CD4-positive, alpha-beta T cell (primary cell): ENCODE measurements at regions not wholly inside any gene's neighbourhood (a gene's known extent, or its start where the extent isn't known, plus 50 kb on each side); places are given as distances from the start of the nearest gene placed in this dataset.
"Not testable (repeated sequence)": the region's sequence is repeated elsewhere in the genome, so short reads cannot be mapped to it uniquely, and the experiment has no call there.

Source experiments
- ATAC-seq: fragments of 200-7000 bp; cut with Tn5 transposase; one replicate; pipeline ENCODE4 v1.10.0; 2022; ENCODE audit warnings: mild to moderate bottlenecking; ENCODE audit not compliant: poor library complexity
- CTCF ChIA-PET: fragments of 350-600 bp; sonication (Branson Sonifier 250); formaldehyde crosslinking; loops from one replicate; lab custom pipeline; 2021; ENCODE audit warnings: antibody characterized with exemption, inconsistent platforms; lab: Charles Lee
- POLR2A ChIA-PET: fragments of 350-600 bp; sonication (Branson Sonifier 250); formaldehyde crosslinking; loops from one replicate; lab custom pipeline; 2021; ENCODE audit warnings: antibody characterized with exemption, inconsistent platforms; lab: Charles Lee
- DNase-seq, 14 experiments: peaks; one replicate each; pipeline ENCODE4 v3.0.0-alpha.2; 2013 to 2020; ENCODE audit warnings: mixed read lengths in 2 of 14
- H3K27ac ChIP-seq, 2 donors: one replicate each; pipeline versions ENCODE4 v1.5.1 to v1.7.0; 2013; ENCODE audit warnings: low read length in 2 of 2, low read depth in 1 of 2, mild to moderate bottlenecking in 1 of 2
- H3K27me3 ChIP-seq, 2 experiments: 1 replicate in 1 of 2; 2 replicates in 1 of 2; pipeline versions ENCODE4 v1.6.1 to v1.7.0; 2013; ENCODE audit warnings: low read length in 2 of 2, control low read depth in 1 of 2, mild to moderate bottlenecking in 1 of 2, moderate library complexity in 1 of 2; ENCODE audit not compliant: insufficient read depth in 2 of 2, control insufficient read depth in 1 of 2
- H3K36me3 ChIP-seq: one replicate; pipeline ENCODE4 v1.6.1; 2013; ENCODE audit warnings: low read length, control low read depth; ENCODE audit not compliant: insufficient read depth
- H3K4me1 ChIP-seq: one replicate; pipeline ENCODE4 v1.6.1; 2013; ENCODE audit warnings: low read length, control low read depth; ENCODE audit not compliant: insufficient read depth
- H3K4me3 ChIP-seq: one replicate; pipeline ENCODE4 v1.5.1; 2013; ENCODE audit warnings: mild to moderate bottlenecking, low read length, moderate library complexity
- H3K9me3 ChIP-seq, 2 experiments: 1 replicate in 1 of 2; 2 replicates in 1 of 2; pipeline versions ENCODE4 v1.6.1 to v1.7.0; 2013; ENCODE audit warnings: low read length in 2 of 2, mild to moderate bottlenecking in 2 of 2, control low read depth in 1 of 2, moderate library complexity in 1 of 2; ENCODE audit not compliant: control insufficient read depth in 1 of 2, insufficient read depth in 1 of 2
- H3K27ac Mint-ChIP-seq: one replicate; pipeline ENCODE4 v1.8.0; 2020; ENCODE audit warnings: mixed read lengths
- H3K27me3 Mint-ChIP-seq: one replicate; pipeline ENCODE4 v1.8.0; 2021; ENCODE audit warnings: mixed read lengths
- H3K36me3 Mint-ChIP-seq: one replicate; pipeline ENCODE4 v1.8.0; 2021; ENCODE audit warnings: low read depth, mixed read lengths
- H3K4me1 Mint-ChIP-seq: one replicate; pipeline ENCODE4 v1.8.0; 2021; ENCODE audit warnings: low read depth, mixed read lengths
- H3K4me3 Mint-ChIP-seq: one replicate; pipeline ENCODE4 v1.8.0; 2020; ENCODE audit warnings: mild to moderate bottlenecking, mixed read lengths
- H3K9me3 Mint-ChIP-seq: one replicate; pipeline ENCODE4 v1.8.0; 2020; ENCODE audit warnings: mixed read lengths
- intact Hi-C, 2 experiments: fragments of 100-400 bp; cut with DNase I in 1 of 2; cut with micrococcal nuclease in 1 of 2; formaldehyde crosslinking; loops; one replicate each; pipeline versions ENCODE4 v1.15.1 to v1.9.0; 2023 to 2025; cut with DNase I, micrococcal nuclease
- TF ChIP-seq, protein P1 (sequence below): fragments of 200-600 bp; IDR thresholded peaks from one replicate; pipeline ENCODE4 v1.8.0; 2022; ENCODE audit warnings: antibody characterized with exemption, mild to moderate bottlenecking

DNA sequence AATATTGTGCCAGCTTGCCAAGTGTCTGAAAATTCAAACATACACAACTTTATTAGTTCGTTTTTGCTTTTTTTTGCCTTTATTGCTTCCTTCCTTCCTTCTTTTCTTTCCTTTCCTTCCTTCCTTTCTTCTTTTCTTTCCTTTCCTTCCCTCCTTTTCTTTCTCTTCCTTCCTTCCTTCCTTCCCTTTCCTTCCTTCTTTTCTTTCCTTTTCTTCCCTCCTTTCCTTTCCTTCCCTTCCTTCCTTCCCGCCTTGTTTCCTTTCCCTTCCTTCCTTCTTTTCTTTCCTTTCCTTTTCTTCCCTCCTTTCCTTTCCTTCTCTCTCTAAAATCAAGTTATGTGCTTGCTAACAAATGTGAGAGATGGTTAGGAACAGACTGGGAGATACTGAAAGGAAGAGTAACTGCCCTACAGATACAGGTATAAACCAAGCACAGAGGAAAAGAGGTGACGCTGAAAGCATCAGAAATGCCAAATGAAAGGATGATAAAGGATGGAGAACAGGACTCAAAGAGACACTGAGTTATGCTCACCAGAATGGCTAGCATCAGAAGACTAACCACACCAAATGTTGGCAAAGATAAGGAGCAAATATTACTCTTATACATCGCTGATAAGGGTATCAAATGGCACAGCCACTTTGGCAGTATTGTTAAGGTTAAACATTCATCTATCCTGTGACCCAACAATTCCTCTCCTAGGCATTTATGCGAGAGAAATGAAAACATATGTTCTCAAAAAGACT is 151.6 kb downstream of the MREG start:
- H3K4me3 Mint-ChIP-seq, result no peak overlapping the region
- TF ChIP-seq, protein P1, sequence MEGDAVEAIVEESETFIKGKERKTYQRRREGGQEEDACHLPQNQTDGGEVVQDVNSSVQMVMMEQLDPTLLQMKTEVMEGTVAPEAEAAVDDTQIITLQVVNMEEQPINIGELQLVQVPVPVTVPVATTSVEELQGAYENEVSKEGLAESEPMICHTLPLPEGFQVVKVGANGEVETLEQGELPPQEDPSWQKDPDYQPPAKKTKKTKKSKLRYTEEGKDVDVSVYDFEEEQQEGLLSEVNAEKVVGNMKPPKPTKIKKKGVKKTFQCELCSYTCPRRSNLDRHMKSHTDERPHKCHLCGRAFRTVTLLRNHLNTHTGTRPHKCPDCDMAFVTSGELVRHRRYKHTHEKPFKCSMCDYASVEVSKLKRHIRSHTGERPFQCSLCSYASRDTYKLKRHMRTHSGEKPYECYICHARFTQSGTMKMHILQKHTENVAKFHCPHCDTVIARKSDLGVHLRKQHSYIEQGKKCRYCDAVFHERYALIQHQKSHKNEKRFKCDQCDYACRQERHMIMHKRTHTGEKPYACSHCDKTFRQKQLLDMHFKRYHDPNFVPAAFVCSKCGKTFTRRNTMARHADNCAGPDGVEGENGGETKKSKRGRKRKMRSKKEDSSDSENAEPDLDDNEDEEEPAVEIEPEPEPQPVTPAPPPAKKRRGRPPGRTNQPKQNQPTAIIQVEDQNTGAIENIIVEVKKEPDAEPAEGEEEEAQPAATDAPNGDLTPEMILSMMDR, result no peak
- peaks cover 5% of the 10 kb centered on the region for H3K27me3 Mint-ChIP-seq
- H3K36me3 Mint-ChIP-seq, result no peaks in the 10 kb centered on the region
- no peak overlapping the region for H3K27ac ChIP-seq
- ChIA-PET CTCF (no interaction called here), POLR2A (no interaction called here)
- no peak overlapping the region for H3K4me3 ChIP-seq
- H3K27me3 ChIP-seq, result peaks cover 2 to 3% of the 10 kb centered on the region in 2 experiments
- no peaks in the 10 kb centered on the region for H3K4me1 ChIP-seq
- DNase-seq, result no peak
- H3K4me1 Mint-ChIP-seq, result no peaks in the 10 kb centered on the region
- H3K36me3 ChIP-seq, result no peaks in the 10 kb centered on the region
- no peaks in the 10 kb centered on the region for H3K9me3 Mint-ChIP-seq
- ATAC-seq, result no peak
- intact Hi-C loops, result no loop called here
- no peaks in the 10 kb centered on the region for H3K9me3 ChIP-seq
- no peak overlapping the region for H3K27ac Mint-ChIP-seq

DNA sequence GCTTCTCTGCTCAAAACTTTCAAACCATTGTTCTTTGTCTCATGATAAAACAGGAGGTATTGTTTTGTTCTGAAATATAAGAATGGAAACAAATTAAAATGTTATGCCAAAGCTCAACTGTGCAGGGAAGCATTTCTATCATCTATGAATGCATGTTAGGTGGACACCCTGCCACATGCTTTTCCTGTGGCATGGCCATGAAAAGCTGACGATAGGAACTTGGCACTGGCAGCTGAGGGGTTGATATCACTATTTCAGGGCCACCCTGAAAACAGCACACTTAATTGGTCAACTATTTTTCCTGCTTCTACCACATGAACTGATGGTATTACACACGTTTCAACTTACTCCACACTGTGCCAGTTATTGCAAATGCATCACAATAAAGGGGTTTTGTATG is 157.3 kb downstream of the MREG start:
- Histone ChIP-seq H3K27ac (no peak overlapping the region), H3K27me3 (peaks cover 0 to 2% of the 10 kb centered on the region in 2 experiments), H3K36me3 (no peaks in the 10 kb centered on the region), H3K9me3 (no peaks in the 10 kb centered on the region), H3K4me1 (no peaks in the 10 kb centered on the region), H3K4me3 (no peak overlapping the region)
- Mint-ChIP-seq H3K36me3 (no peaks in the 10 kb centered on the region), H3K4me1 (no peaks in the 10 kb centered on the region), H3K27ac (no peak overlapping the region), H3K9me3 (no peaks in the 10 kb centered on the region), H3K27me3 (no peaks in the 10 kb centered on the region), H3K4me3 (no peak overlapping the region)
- CTCF ChIA-PET, result no interaction called here
- TF ChIP-seq, protein P1, result no peak
- POLR2A ChIA-PET, result no interaction called here
- ATAC-seq, result no peak
- intact Hi-C loops, result no loop called here
- DNase-seq, result no peak

DNA sequence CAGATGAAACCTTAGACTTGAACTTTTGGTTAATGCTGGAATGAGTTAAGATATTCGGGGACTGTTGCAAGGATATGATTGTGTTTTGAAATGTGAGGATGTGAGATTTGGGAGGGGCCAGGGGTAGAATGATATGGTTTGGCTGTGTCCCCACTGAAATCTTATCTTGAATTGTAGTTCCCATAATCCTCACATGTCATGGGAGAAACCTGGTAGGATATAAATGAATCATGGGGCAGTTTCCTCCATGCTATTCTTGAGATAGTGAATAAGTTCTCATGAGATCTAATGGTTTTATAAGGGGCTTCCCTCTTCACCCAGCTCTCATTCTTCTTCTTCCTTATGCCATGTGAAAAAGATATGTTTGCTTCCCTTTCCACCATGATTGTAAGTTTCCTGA is 158.0 kb downstream of the MREG start:
- H3K9me3 Mint-ChIP-seq, H3K4me1 ChIP-seq, H3K4me1 Mint-ChIP-seq, POLR2A ChIA-PET, H3K9me3 ChIP-seq, H3K27me3 Mint-ChIP-seq, DNase-seq, H3K36me3 ChIP-seq, H3K27ac ChIP-seq, intact Hi-C loops, H3K27ac Mint-ChIP-seq, H3K4me3 ChIP-seq, H3K4me3 Mint-ChIP-seq, H3K36me3 Mint-ChIP-seq, CTCF ChIA-PET, H3K27me3 ChIP-seq, ATAC-seq: not testable (repeated sequence)

DNA sequence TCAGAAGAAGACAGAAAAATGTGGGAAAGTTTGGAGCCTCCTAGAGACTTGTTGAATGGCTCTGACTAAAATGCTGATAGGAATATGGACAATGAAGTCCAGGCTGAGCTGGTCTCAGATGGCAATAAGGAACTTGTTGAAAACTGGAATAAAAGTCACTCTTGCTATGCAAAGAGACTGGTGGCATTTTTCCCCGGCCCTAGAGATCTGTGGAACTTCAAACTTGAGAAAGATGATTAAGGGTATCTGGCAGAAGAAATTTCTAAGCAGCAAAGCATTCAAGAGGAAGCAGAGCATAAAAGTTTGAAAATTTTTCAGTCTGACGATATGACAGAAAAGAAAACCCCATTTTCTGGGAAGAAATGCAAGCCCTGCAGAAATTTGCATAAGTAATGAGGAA is 159.3 kb downstream of the MREG start:
- no peak overlapping the region for H3K27ac Mint-ChIP-seq
- DNase-seq, result no peak

More for the DNA sequence above, 159.3 kb downstream of the MREG start:
- TF ChIP-seq, protein P1, result no peak
- Histone ChIP-seq H3K4me3 (no peak overlapping the region), H3K36me3 (no peaks in the 10 kb centered on the region), H3K27me3 (peaks cover 0 to 3% of the 10 kb centered on the region in 2 experiments), H3K27ac (no peak overlapping the region), H3K9me3 (no peaks in the 10 kb centered on the region), H3K4me1 (no peaks in the 10 kb centered on the region)
- Mint-ChIP-seq H3K27me3 (no peaks in the 10 kb centered on the region), H3K4me1 (no peaks in the 10 kb centered on the region), H3K36me3 (no peaks in the 10 kb centered on the region), H3K9me3 (no peaks in the 10 kb centered on the region), H3K4me3 (no peak overlapping the region)
- intact Hi-C loops, result no loop called here
- POLR2A ChIA-PET, result no interaction called here
- CTCF ChIA-PET, result no interaction called here
- no peak for ATAC-seq
